Liver (tissue), 8 donors: ENCODE measurements at regions not wholly inside any gene's neighbourhood (a gene's known extent, or its start where the extent isn't known, plus 50 kb on each side); places are given as distances from the start of the nearest gene placed in this dataset.

Source experiments
- DNase-seq: peaks from one replicate; pipeline ENCODE4 v3.0.0-alpha.2; 2017; ENCODE audit warnings: low spot score
- H3K27ac ChIP-seq, 2 donors: one replicate each; pipeline ENCODE4 v1.7.0; 2013; ENCODE audit warnings: inconsistent platforms in 2 of 2, low read length in 2 of 2, control low read depth in 1 of 2, low read depth in 1 of 2, mild to moderate bottlenecking in 1 of 2
- H3K27me3 ChIP-seq, 4 donors: one replicate each; pipeline versions ENCODE4 v1.6.1 to v1.7.0; 2013; ENCODE audit warnings: low read length in 3 of 4, inconsistent platforms in 1 of 4, mild to moderate bottlenecking in 1 of 4, moderate library complexity in 1 of 4; ENCODE audit not compliant: control insufficient read depth in 4 of 4, insufficient read depth in 4 of 4
- H3K36me3 ChIP-seq, 4 donors: one replicate each; pipeline versions ENCODE4 v1.6.1 to v1.7.0; 2013; ENCODE audit warnings: low read length in 3 of 4, mild to moderate bottlenecking in 3 of 4, low read depth in 1 of 4, moderate library complexity in 1 of 4; ENCODE audit not compliant: control insufficient read depth in 4 of 4, insufficient read depth in 3 of 4
- H3K4me1 ChIP-seq, 4 donors: one replicate each; pipeline versions ENCODE4 v1.6.1 to v1.7.0; 2013; ENCODE audit warnings: low read length in 3 of 4, mild to moderate bottlenecking in 3 of 4, moderate library complexity in 1 of 4; ENCODE audit not compliant: control insufficient read depth in 4 of 4, insufficient read depth in 4 of 4
- H3K4me3 ChIP-seq, 3 donors: one replicate each; pipeline versions ENCODE4 v1.6.1 to v1.7.0; 2013; ENCODE audit warnings: low read length in 3 of 3, control low read depth in 1 of 3, low read depth in 1 of 3, mild to moderate bottlenecking in 1 of 3
- H3K9ac ChIP-seq, 2 donors: one replicate each; pipeline ENCODE4 v1.7.0; 2013; ENCODE audit warnings: low read length in 2 of 2, mild to moderate bottlenecking in 2 of 2, moderate library complexity in 2 of 2, control low read depth in 1 of 2, low read depth in 1 of 2
- H3K9me3 ChIP-seq, 4 donors: one replicate each; pipeline versions ENCODE4 v1.6.1 to v1.7.0; 2013; ENCODE audit warnings: low read length in 3 of 4; ENCODE audit not compliant: control insufficient read depth in 4 of 4
- ATF3 ChIP-seq: IDR thresholded peaks from 2 replicates; pipeline ENCODE4 v1.6.1; 2016; ENCODE audit warnings: antibody characterized with exemption
- CTCF ChIP-seq: fragments of 150-350 bp; IDR thresholded peaks from 2 replicates; pipeline ENCODE4 v1.5.1; 2017; ENCODE audit warnings: improper control_type of control experiment, low read depth, low read length; ENCODE audit not compliant: missing input control
- EGR1 ChIP-seq, 2 donors: IDR thresholded peaks; 2 replicates each; pipeline ENCODE4 v1.6.1; 2016 to 2018; ENCODE audit warnings: antibody characterized with exemption in 2 of 2, low read depth in 2 of 2
- FOXA1 ChIP-seq: IDR thresholded peaks from 2 replicates; pipeline ENCODE4 v1.6.1; 2016; ENCODE audit warnings: antibody characterized with exemption
- FOXA2 ChIP-seq: IDR thresholded peaks from 2 replicates; pipeline ENCODE4 v1.6.1; 2016; ENCODE audit warnings: antibody characterized with exemption
- GABPA ChIP-seq, 2 donors: IDR thresholded peaks in 1 of 2; conservative IDR thresholded peaks in 1 of 2; 2 replicates each; pipeline ENCODE4 v1.6.1; 2016; ENCODE audit warnings: antibody characterized with exemption in 2 of 2, mild to moderate bottlenecking in 1 of 2, moderate library complexity in 1 of 2
- HNF4A ChIP-seq, 2 donors: conservative IDR thresholded peaks; 2 replicates each; pipeline ENCODE4 v1.6.1; 2016; ENCODE audit warnings: antibody characterized with exemption in 2 of 2, mild to moderate bottlenecking in 2 of 2
- HNF4G ChIP-seq: IDR thresholded peaks from 2 replicates; pipeline ENCODE4 v1.6.1; 2016; ENCODE audit warnings: antibody characterized with exemption
- MAX ChIP-seq: IDR thresholded peaks from 2 replicates; pipeline ENCODE4 v1.6.1; 2016; ENCODE audit warnings: antibody characterized with exemption
- NR2F2 ChIP-seq: IDR thresholded peaks from 2 replicates; pipeline ENCODE4 v1.6.1; 2016; ENCODE audit warnings: antibody characterized with exemption
- RAD21 ChIP-seq, 2 donors: IDR thresholded peaks; 2 replicates each; pipeline ENCODE4 v1.6.1; 2016; ENCODE audit warnings: antibody characterized with exemption in 2 of 2, mild to moderate bottlenecking in 2 of 2
- REST ChIP-seq: IDR thresholded peaks from 2 replicates; pipeline ENCODE4 v1.6.1; 2016; ENCODE audit warnings: antibody characterized with exemption, mild to moderate bottlenecking
- RXRA ChIP-seq, 2 donors: IDR thresholded peaks; 2 replicates each; pipeline ENCODE4 v1.6.1; 2017 to 2018; ENCODE audit warnings: antibody characterized with exemption in 2 of 2, mild to moderate bottlenecking in 1 of 2
- SP1 ChIP-seq: IDR thresholded peaks from 2 replicates; pipeline ENCODE4 v1.6.1; 2018; ENCODE audit warnings: antibody characterized with exemption, mild to moderate bottlenecking
- TAF1 ChIP-seq: conservative IDR thresholded peaks from 2 replicates; pipeline ENCODE4 v1.6.1; 2016; ENCODE audit warnings: antibody characterized with exemption, mild to moderate bottlenecking
- YY1 ChIP-seq: IDR thresholded peaks from 2 replicates; pipeline ENCODE4 v1.6.1; 2016; ENCODE audit warnings: antibody characterized with exemption, mild to moderate bottlenecking
- ZBTB33 ChIP-seq: IDR thresholded peaks from 2 replicates; pipeline ENCODE4 v1.6.1; 2016; ENCODE audit warnings: antibody characterized with exemption
- WGBS: extraction: QIAGEN DNeasy Blood & Tissue Kit; methylation state at CpG from one replicate; pipeline ENCODE4 v1.1.7; 2013; 5-methylcytosine and 5-hydroxymethylcytosine counted together
- donor health status: healthy.
- donor health status: healthy.
- donor health status: healthy.
- donor health status: healthy.
- donor health status: healthy.

- no peak for TF ChIP-seq MAX
- no peak for TF ChIP-seq SP1
- no peak for TF ChIP-seq ATF3
Measured at GRCh38 chr22:48429446-48430020, 1398.1 kb downstream of the BRD1 start (continued).

GRCh38 chr22:48428631-48429371 lies 1398.9 kb downstream of the BRD1 start:
- Histone ChIP-seq H3K4me3 (no peak overlapping the region), H3K4me1 (no peaks in the 10 kb centered on the region), H3K9ac (no peak overlapping the region), H3K27ac (no peak overlapping the region), H3K36me3 (no peaks in the 10 kb centered on the region), H3K9me3 (no peaks in the 10 kb centered on the region), H3K27me3 (peaks cover 0 to 6% (median under 1%) of the 10 kb centered on the region in 4 donors)
- WGBS = 61% methylated on average over 18 of the region's 18 CpGs
- TF ChIP-seq ATF3 (no peak), TAF1 (no peak), NR2F2 (no peak), FOXA1 (no peak), RXRA (IDR thresholded peaks at IDR 0.05) (no peak), REST (no peak), MAX (no peak), CTCF (no peak), FOXA2 (no peak), GABPA (IDR thresholded peaks at IDR 0.05 in 1 of 2, conservative IDR thresholded peaks at IDR 0.05 in 1 of 2) (no peak), ZBTB33 (no peak), RAD21 (IDR thresholded peaks at IDR 0.05) (no peak), HNF4G (no peak), HNF4A (conservative IDR thresholded peaks at IDR 0.05) (no peak), EGR1 (IDR thresholded peaks at IDR 0.05; ENCODE audit: low read depth in 2 of 2) (no peak), SP1 (no peak), YY1 (no peak)
- DNase-seq = no peak
